ENCODE measurements at regions not wholly inside any gene's neighbourhood (a gene's known extent, or its start where the extent isn't known, plus 50 kb on each side); places are given as distances from the start of the nearest gene placed in this dataset.
"Not testable (repeated sequence)": the region's sequence is repeated elsewhere in the genome, so short reads cannot be mapped to it uniquely, and the experiment has no call there.

DNA sequence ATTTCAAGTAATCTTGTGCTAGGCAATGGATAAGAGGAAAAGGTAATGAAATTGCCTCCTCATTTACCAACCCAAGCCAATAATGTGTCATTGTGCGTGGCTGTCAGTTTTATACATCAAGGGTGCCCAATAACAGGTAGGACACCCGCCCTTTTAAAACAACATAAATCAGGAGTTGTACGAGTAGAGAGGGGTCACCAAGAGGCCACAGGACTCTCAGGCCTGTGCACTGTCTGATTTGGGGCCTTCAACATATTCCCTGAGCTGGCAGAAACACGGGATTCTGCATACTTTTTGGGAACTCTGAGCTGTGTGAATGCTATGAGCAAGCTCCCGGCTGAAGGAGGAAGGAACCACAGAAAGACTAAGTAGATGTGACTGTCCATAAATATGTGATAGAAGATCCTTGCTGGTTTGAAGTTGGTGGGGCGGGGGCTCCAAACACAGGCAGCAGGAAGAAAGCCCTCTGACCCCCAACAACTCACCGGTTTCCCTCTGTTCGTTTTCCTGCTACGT lies 82.7 kb upstream of the MAML3 start:
- Histone ChIP-seq H3K4me1 (ENCODE audit: control insufficient read depth, insufficient read depth, low read length) (peaks cover 6% of the 10 kb centered on the region), H3K27me3 (ENCODE audit: control insufficient read depth, insufficient read depth, low read length) (no peaks in the 10 kb centered on the region), H3K9me3 (ENCODE audit: control insufficient read depth, insufficient read depth, low read length) (no peaks in the 10 kb centered on the region), H3K27ac (ENCODE audit: low read length) (no peak overlapping the region), H3K4me3 (ENCODE audit: low read length) (no peak overlapping the region), H3K36me3 (ENCODE audit: control insufficient read depth, insufficient read depth, low read length) (no peaks in the 10 kb centered on the region)
- no CpG with 5 or more reads among the region's 9 CpGs for WGBS (ENCODE audit: insufficient coverage, insufficient read length)
- no peak for DNase-seq (ENCODE audit: low read depth, low spot score)

DNA sequence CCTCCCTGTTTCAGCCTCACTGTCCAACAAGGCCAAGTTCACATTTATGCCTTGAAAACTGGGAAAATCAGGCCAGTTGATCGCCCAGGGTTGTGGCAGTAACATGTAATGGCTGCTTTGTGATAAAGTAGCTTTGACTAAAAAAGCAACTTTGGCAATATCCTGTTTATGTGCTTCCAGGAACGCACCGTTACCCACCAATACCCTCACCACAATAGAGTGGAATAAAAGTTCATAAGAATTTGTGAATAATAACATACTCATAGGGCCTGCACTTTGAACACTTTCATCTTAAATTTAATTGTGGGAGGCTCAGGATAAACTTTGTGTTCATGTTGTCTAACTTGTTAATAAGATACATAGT lies 80.7 kb upstream of the MAML3 start:
- WGBS (ENCODE audit: insufficient coverage, insufficient read length) = no CpG with 5 or more reads among the region's 3 CpGs
- Histone ChIP-seq H3K36me3 (ENCODE audit: control insufficient read depth, insufficient read depth, low read length) (no peaks in the 10 kb centered on the region), H3K9me3 (ENCODE audit: control insufficient read depth, insufficient read depth, low read length) (no peaks in the 10 kb centered on the region), H3K4me3 (ENCODE audit: low read length) (no peak overlapping the region), H3K27me3 (ENCODE audit: control insufficient read depth, insufficient read depth, low read length) (no peaks in the 10 kb centered on the region), H3K4me1 (ENCODE audit: control insufficient read depth, insufficient read depth, low read length) (peaks cover 3% of the 10 kb centered on the region; the same call in 1 of the 2 replicates), H3K27ac (ENCODE audit: low read length) (no peak overlapping the region)
- DNase-seq (ENCODE audit: low read depth, low spot score) = no peak

GRCh38 chr4:140233791-140234696 lies 80.1 kb upstream of the MAML3 start:
- no peaks in the 10 kb centered on the region for H3K27me3 ChIP-seq (ENCODE audit: control insufficient read depth, insufficient read depth, low read length)
- no peak overlapping the region for H3K4me3 ChIP-seq (ENCODE audit: low read length)

DNA sequence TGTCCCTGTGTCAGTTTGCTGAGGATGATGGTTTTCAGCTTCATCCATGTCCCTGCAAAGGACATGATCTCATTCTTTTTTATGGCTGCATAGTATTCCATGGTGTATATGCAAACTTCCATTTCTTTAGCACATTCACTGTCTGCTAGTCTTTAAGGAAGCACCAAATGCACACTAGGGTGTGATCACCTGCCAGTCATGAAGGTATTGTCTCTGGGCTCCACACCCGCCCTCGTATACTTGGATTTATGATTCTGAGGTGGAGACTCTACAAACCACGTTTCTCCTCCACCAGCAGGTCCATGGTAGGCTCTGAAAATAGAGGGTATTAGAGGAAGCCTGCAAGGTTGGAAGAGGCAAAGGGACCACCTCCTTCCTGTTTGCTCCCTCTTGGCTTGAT lies 75.9 kb upstream of the MAML3 start:
- DNase-seq (ENCODE audit: low read depth, low spot score) = no peak
- no CpG with 5 or more reads among the region's 3 CpGs for WGBS (ENCODE audit: insufficient coverage, insufficient read length)

More at GRCh38 chr4:140233791-140234696, 80.1 kb upstream of the MAML3 start:
- no peak for DNase-seq (ENCODE audit: low read depth, low spot score)
- no peaks in the 10 kb centered on the region for H3K9me3 ChIP-seq (ENCODE audit: control insufficient read depth, insufficient read depth, low read length)
- H3K4me1 ChIP-seq (ENCODE audit: control insufficient read depth, insufficient read depth, low read length) = peaks cover 3% of the 10 kb centered on the region; the same call in 1 of the 2 replicates
- no peaks in the 10 kb centered on the region for H3K36me3 ChIP-seq (ENCODE audit: control insufficient read depth, insufficient read depth, low read length)
- no CpG with 5 or more reads among the region's 6 CpGs for WGBS (ENCODE audit: insufficient coverage, insufficient read length)
- no peak overlapping the region for H3K27ac ChIP-seq (ENCODE audit: low read length)

DNA sequence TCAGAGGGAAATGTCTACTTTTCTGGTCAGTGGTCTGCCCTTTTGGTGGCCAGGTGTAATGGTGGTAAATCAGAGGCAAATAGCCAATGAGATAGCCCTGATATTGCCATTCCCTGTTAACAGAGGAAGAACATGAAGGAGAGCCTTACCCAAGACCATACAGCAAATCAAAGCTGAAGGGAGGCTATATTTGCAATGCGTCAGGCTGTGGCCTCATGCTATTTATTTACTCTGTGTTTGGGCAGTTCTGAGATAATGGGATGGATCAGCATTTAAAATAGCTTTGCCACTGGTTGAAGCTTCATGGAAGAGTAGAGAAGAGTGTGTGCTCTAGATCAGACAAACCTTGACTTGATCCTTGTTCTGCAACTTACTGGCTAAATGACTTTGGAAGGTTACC lies 73.3 kb upstream of the MAML3 start:
- H3K36me3 ChIP-seq (ENCODE audit: control insufficient read depth, insufficient read depth, low read length) = no peaks in the 10 kb centered on the region
- H3K27me3 ChIP-seq (ENCODE audit: control insufficient read depth, insufficient read depth, low read length) = no peaks in the 10 kb centered on the region
- peaks cover 1% of the 10 kb centered on the region; the same call in 1 of the 2 replicates for H3K4me1 ChIP-seq (ENCODE audit: control insufficient read depth, insufficient read depth, low read length)
- no peak for DNase-seq (ENCODE audit: low read depth, low spot score)
- no peaks in the 10 kb centered on the region for H3K9me3 ChIP-seq (ENCODE audit: control insufficient read depth, insufficient read depth, low read length)
- no CpG with 5 or more reads among the region's 1 CpG for WGBS (ENCODE audit: insufficient coverage, insufficient read length)
- H3K4me3 ChIP-seq (ENCODE audit: low read length) = no peak overlapping the region
- no peak overlapping the region for H3K27ac ChIP-seq (ENCODE audit: low read length)

More for the DNA sequence above, 75.9 kb upstream of the MAML3 start:
- H3K9me3 ChIP-seq (ENCODE audit: control insufficient read depth, insufficient read depth, low read length) = no peaks in the 10 kb centered on the region
- H3K36me3 ChIP-seq (ENCODE audit: control insufficient read depth, insufficient read depth, low read length) = no peaks in the 10 kb centered on the region
- H3K27me3 ChIP-seq (ENCODE audit: control insufficient read depth, insufficient read depth, low read length) = no peaks in the 10 kb centered on the region
- no peak overlapping the region for H3K27ac ChIP-seq (ENCODE audit: low read length)
- H3K4me1 ChIP-seq (ENCODE audit: control insufficient read depth, insufficient read depth, low read length) = peaks cover 1% of the 10 kb centered on the region; the same call in 1 of the 2 replicates
- H3K4me3 ChIP-seq (ENCODE audit: low read length) = no peak overlapping the region

GRCh38 chr4:140223056-140223810 lies 69.2 kb upstream of the MAML3 start:
- no peak overlapping the region for H3K4me3 ChIP-seq (ENCODE audit: low read length)
- H3K27ac ChIP-seq (ENCODE audit: low read length) = no peak overlapping the region
- WGBS (ENCODE audit: insufficient coverage, insufficient read length) = no CpG with 5 or more reads among the region's 8 CpGs
- no peak for DNase-seq (ENCODE audit: low read depth, low spot score)
- no peaks in the 10 kb centered on the region for H3K27me3 ChIP-seq (ENCODE audit: control insufficient read depth, insufficient read depth, low read length)
- H3K36me3 ChIP-seq (ENCODE audit: control insufficient read depth, insufficient read depth, low read length) = no peaks in the 10 kb centered on the region
- peaks cover 6% of the 10 kb centered on the region; the same call in 1 of the 2 replicates for H3K4me1 ChIP-seq (ENCODE audit: control insufficient read depth, insufficient read depth, low read length)
- H3K9me3 ChIP-seq (ENCODE audit: control insufficient read depth, insufficient read depth, low read length) = no peaks in the 10 kb centered on the region

GRCh38 chr4:140222171-140222570 lies 68.2 kb upstream of the MAML3 start:
- Histone ChIP-seq H3K27me3 (ENCODE audit: control insufficient read depth, insufficient read depth, low read length) (no peaks in the 10 kb centered on the region), H3K4me1 (ENCODE audit: control insufficient read depth, insufficient read depth, low read length) (peaks cover 5% of the 10 kb centered on the region; the same call in 1 of the 2 replicates), H3K36me3 (ENCODE audit: control insufficient read depth, insufficient read depth, low read length) (no peaks in the 10 kb centered on the region), H3K9me3 (ENCODE audit: control insufficient read depth, insufficient read depth, low read length) (no peaks in the 10 kb centered on the region), H3K4me3 (ENCODE audit: low read length) (no peak overlapping the region), H3K27ac (ENCODE audit: low read length) (no peak overlapping the region)
- no peak for DNase-seq (ENCODE audit: low read depth, low spot score)

DNA sequence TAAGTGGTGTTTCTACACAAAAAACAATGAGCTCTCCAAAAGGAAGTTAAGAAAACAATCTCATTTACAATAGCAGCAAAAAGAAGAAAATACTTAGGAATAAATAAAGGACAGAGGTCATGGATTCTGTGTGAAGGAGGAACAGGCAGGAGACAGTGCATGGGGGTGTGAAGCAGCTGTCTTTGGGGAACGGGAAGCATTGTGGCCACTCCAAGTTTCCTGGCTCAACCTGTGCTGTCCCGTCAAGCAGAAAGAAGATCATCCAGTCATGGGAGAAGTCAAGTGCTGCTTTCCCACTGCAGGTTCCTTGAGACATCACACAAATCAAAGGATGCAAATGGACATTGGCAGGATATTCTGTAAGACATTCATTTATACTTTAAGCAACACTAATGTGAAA lies 66.1 kb upstream of the MAML3 start:
- Histone ChIP-seq H3K4me1 (ENCODE audit: control insufficient read depth, insufficient read depth, low read length) (peaks cover 5% of the 10 kb centered on the region; the same call in 1 of the 2 replicates), H3K4me3 (ENCODE audit: low read length) (no peak overlapping the region), H3K27me3 (ENCODE audit: control insufficient read depth, insufficient read depth, low read length) (no peaks in the 10 kb centered on the region), H3K36me3 (ENCODE audit: control insufficient read depth, insufficient read depth, low read length) (no peaks in the 10 kb centered on the region), H3K9me3 (ENCODE audit: control insufficient read depth, insufficient read depth, low read length) (no peaks in the 10 kb centered on the region), H3K27ac (ENCODE audit: low read length) (no peak overlapping the region)
- WGBS (ENCODE audit: insufficient coverage, insufficient read length) = no CpG with 5 or more reads among the region's 2 CpGs
- no peak for DNase-seq (ENCODE audit: low read depth, low spot score)

GRCh38 chr4:140219567-140219966 lies 65.6 kb upstream of the MAML3 start:
- no peak overlapping the region for H3K4me3 ChIP-seq (ENCODE audit: low read length)
- no peaks in the 10 kb centered on the region for H3K27me3 ChIP-seq (ENCODE audit: control insufficient read depth, insufficient read depth, low read length)
- no peak overlapping the region for H3K27ac ChIP-seq (ENCODE audit: low read length)
- WGBS (ENCODE audit: insufficient coverage, insufficient read length) = no CpG with 5 or more reads among the region's 2 CpGs
- no peaks in the 10 kb centered on the region for H3K36me3 ChIP-seq (ENCODE audit: control insufficient read depth, insufficient read depth, low read length)
- H3K9me3 ChIP-seq (ENCODE audit: control insufficient read depth, insufficient read depth, low read length) = no peaks in the 10 kb centered on the region
- H3K4me1 ChIP-seq (ENCODE audit: control insufficient read depth, insufficient read depth, low read length) = peaks cover 5% of the 10 kb centered on the region; the same call in 1 of the 2 replicates
- DNase-seq (ENCODE audit: low read depth, low spot score) = no peak

DNA sequence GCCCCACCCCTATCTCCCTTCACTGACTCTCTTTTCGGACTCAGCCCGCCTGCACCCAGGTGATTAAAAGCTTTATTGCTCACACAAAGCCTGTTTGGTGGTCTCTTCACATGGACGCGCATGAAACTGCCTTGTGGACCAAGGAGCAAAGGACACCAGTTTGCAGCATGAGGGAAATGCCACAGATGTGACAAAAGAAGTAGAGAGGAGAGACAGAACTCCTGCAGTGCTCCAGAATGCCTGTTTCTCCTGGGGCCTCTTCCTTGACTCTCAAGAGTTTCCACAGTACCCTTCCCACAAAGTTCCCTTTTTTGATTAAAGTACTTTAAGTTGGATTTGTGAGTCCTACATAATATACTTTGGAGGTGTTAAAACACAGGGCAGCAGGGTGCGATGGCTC lies 65.1 kb upstream of the MAML3 start:
- not testable (repeated sequence) for H3K27me3 ChIP-seq (ENCODE audit: control insufficient read depth, insufficient read depth, low read length); H3K36me3 ChIP-seq (ENCODE audit: control insufficient read depth, insufficient read depth, low read length); H3K4me1 ChIP-seq (ENCODE audit: control insufficient read depth, insufficient read depth, low read length); DNase-seq (ENCODE audit: low read depth, low spot score); H3K4me3 ChIP-seq (ENCODE audit: low read length); H3K27ac ChIP-seq (ENCODE audit: low read length); H3K9me3 ChIP-seq (ENCODE audit: control insufficient read depth, insufficient read depth, low read length)
- no CpG with 5 or more reads among the region's 5 CpGs for WGBS (ENCODE audit: insufficient coverage, insufficient read length)

Measured in iPS DF 6.9 (cell line).